WERI-Rb-1 (cell line): ENCODE measurements at regions not wholly inside any gene's neighbourhood (a gene's known extent, or its start where the extent isn't known, plus 50 kb on each side); places are given as distances from the start of the nearest gene placed in this dataset.

Source experiments
- DNase-seq: peaks from one replicate; pipeline ENCODE4 v3.0.0-alpha.2; 2020
- H3K27ac ChIP-seq: fragments of 250-450 bp; sonication (Bioruptor Pico); 2 replicates; pipeline ENCODE4 v1.5.1; 2020; ENCODE audit warnings: mild to moderate bottlenecking, moderate library complexity
- H3K27me3 ChIP-seq: fragments of 250-450 bp; sonication (Bioruptor Pico); 2 replicates; pipeline ENCODE4 v1.5.1; 2021; ENCODE audit warnings: mild to moderate bottlenecking, low read depth, moderate library complexity; ENCODE audit not compliant: insufficient read depth, severe bottlenecking
- H3K36me3 ChIP-seq: fragments of 250-450 bp; sonication (Bioruptor Pico); 2 replicates; pipeline ENCODE4 v1.5.1; 2020; ENCODE audit warnings: mild to moderate bottlenecking, moderate library complexity
- H3K4me3 ChIP-seq: 2 replicates; pipeline ENCODE4 v1.5.1; 2011; ENCODE audit warnings: low read depth, mild to moderate bottlenecking, control low read depth, low read length
- H3K9me3 ChIP-seq: fragments of 250-450 bp; sonication (Bioruptor Pico); 2 replicates; pipeline ENCODE4 v1.5.1; 2021; ENCODE audit warnings: mild to moderate bottlenecking, moderate library complexity; ENCODE audit not compliant: severe bottlenecking
- TF ChIP-seq, protein P1 (sequence below): IDR thresholded peaks from 2 replicates; pipeline ENCODE4 v1.5.1; 2011; ENCODE audit warnings: low read depth, mild to moderate bottlenecking, control low read depth, inconsistent platforms, low read length

DNA sequence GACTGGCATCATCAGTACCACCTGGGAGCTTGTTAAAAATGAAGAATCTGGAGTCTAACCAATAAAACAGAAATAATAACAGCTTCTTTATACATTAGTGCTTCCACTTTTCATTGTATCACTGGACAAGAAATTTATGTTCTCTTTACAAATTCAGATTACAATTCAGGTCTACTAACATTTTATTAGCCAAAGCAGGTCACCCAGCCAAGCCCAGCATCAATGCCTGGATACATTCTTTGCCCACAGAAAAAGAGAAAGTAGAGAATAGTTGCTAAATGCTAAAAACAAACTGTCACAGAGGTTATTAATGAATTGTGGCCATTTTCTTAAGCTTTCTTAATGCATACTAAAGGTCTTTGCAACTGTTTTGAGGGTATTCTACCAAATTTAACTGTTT is 458.3 kb downstream of the BTBD3 start:
- H3K27ac ChIP-seq: no peak overlapping the region
- H3K27me3 ChIP-seq: no peaks in the 10 kb centered on the region
- DNase-seq: no peak
- TF ChIP-seq, protein P1, sequence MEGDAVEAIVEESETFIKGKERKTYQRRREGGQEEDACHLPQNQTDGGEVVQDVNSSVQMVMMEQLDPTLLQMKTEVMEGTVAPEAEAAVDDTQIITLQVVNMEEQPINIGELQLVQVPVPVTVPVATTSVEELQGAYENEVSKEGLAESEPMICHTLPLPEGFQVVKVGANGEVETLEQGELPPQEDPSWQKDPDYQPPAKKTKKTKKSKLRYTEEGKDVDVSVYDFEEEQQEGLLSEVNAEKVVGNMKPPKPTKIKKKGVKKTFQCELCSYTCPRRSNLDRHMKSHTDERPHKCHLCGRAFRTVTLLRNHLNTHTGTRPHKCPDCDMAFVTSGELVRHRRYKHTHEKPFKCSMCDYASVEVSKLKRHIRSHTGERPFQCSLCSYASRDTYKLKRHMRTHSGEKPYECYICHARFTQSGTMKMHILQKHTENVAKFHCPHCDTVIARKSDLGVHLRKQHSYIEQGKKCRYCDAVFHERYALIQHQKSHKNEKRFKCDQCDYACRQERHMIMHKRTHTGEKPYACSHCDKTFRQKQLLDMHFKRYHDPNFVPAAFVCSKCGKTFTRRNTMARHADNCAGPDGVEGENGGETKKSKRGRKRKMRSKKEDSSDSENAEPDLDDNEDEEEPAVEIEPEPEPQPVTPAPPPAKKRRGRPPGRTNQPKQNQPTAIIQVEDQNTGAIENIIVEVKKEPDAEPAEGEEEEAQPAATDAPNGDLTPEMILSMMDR: no peak
- H3K4me3 ChIP-seq: no peak overlapping the region
- H3K36me3 ChIP-seq: no peaks in the 10 kb centered on the region
- H3K9me3 ChIP-seq: no peaks in the 10 kb centered on the region

DNA sequence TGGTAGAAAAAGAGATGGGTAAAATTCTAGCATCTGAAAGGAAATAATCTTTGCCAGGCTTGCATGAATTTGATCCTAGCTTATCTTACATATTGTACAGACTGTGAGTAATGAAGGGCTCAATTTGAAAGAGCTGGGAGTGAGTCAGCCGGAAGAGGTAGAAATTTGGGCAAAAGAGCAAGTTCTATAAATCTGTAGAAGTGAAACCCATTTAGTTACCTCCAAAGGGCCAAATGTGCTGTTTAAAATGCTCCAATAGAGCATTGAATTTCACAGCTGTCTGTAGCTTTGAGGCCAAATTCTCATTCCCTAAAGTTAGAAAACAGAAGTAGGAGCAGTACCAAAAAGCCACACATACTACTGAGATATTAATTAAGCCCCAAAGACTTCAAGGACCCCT is 466.1 kb downstream of the BTBD3 start:
- Histone ChIP-seq H3K36me3 (no peaks in the 10 kb centered on the region), H3K27ac (no peak overlapping the region), H3K9me3 (no peaks in the 10 kb centered on the region), H3K4me3 (no peak overlapping the region), H3K27me3 (no peaks in the 10 kb centered on the region)
- DNase-seq: no peak
- TF ChIP-seq, protein P1: no peak

DNA sequence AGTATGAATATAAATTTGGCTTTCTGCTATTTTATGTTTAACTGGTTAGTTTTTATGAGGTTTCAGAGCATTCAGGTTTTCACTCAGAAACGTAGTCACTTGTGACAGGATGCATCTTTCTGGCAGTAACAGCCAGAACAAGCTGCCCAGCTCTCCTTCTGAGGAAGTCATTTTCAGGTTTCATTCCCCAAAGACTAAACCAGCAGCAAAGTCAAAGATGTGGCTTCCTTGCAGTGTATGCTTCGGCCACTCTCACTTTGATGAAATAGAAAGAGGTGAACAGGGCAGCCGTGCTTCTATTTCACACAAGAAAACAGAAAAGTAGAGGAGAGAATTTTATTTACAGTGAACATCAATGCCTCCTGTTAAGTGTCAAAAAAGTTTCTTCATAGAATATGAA is 469.1 kb downstream of the BTBD3 start:
- no peak overlapping the region for H3K4me3 ChIP-seq
- H3K27ac ChIP-seq: no peak overlapping the region
- H3K36me3 ChIP-seq: no peaks in the 10 kb centered on the region
- DNase-seq: no peak
- TF ChIP-seq, protein P1: no peak
- H3K27me3 ChIP-seq: no peaks in the 10 kb centered on the region
- no peaks in the 10 kb centered on the region for H3K9me3 ChIP-seq

DNA sequence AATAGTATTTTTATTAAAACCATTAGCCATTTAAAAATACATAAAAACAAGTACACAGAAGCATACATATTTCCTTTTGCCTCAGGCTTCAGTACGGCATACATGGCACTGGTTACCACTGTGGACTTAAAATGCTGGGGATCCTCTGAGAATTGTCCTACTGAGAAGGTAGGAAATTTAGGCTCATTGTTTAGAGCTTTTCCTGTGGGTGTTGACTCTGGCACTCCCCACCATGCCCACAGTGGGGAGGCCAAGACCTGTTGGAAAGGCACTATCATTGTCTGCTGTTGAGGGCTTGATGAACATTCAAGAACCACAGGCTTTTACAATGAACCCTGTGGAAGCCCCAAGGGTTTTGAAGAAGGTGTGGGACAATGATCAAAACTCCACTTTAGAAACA is 473.4 kb downstream of the BTBD3 start:
- Histone ChIP-seq H3K27ac (no peak overlapping the region), H3K9me3 (no peaks in the 10 kb centered on the region), H3K27me3 (no peaks in the 10 kb centered on the region), H3K4me3 (no peak overlapping the region), H3K36me3 (no peaks in the 10 kb centered on the region)
- DNase-seq: no peak
- TF ChIP-seq, protein P1: no peak

DNA sequence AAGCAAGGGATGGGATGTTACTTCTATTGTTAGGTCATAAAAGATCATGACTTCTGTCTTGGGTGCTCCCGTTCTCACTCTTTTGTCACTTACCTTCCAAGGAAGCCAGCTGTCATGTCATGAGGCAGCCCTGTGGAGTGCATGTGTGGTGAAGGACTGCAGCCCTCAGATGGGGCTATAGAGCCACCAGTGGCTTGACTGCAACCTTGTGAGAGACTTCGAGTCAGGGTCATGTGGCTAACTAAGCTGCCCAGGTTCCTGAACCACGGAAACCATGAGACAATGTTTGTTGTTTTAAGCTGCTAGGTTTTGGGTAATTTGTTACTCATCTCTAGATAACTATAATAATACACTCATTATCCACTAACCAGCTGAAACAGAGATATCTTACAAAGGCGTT is 477.1 kb downstream of the BTBD3 start:
- DNase-seq: peak; percentile 67
- Histone ChIP-seq H3K4me3 (no peak overlapping the region), H3K27ac (no peak overlapping the region), H3K9me3 (no peaks in the 10 kb centered on the region), H3K36me3 (no peaks in the 10 kb centered on the region), H3K27me3 (no peaks in the 10 kb centered on the region)
- TF ChIP-seq, protein P1: peak; percentile 77

DNA sequence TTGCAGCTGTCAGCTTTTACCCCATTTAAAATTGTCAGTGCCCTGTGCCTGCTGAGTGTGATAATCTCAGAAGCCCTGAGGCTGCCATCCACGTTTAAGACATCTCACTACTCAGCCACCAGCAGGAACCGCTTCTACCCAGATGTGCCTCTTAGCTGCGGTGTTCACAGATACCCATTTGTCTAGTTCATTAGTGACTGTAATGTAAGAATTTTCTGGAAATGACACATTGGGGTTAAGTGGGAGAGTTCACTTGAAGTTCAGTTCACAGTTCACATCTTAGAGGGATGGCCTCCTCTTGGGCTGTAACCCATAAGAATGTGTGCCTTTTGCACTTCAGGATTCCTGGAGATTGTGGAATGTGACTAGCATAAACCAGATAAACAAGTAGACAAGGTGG is 477.7 kb downstream of the BTBD3 start:
- Histone ChIP-seq H3K27ac (no peak overlapping the region), H3K27me3 (no peaks in the 10 kb centered on the region), H3K9me3 (no peaks in the 10 kb centered on the region), H3K4me3 (no peak overlapping the region), H3K36me3 (no peaks in the 10 kb centered on the region)
- TF ChIP-seq, protein P1: no peak
- DNase-seq: no peak
